ENCODE measurements at regions not wholly inside any gene's neighbourhood (a gene's known extent, or its start where the extent isn't known, plus 50 kb on each side); places are given as distances from the start of the nearest gene placed in this dataset.

DNA sequence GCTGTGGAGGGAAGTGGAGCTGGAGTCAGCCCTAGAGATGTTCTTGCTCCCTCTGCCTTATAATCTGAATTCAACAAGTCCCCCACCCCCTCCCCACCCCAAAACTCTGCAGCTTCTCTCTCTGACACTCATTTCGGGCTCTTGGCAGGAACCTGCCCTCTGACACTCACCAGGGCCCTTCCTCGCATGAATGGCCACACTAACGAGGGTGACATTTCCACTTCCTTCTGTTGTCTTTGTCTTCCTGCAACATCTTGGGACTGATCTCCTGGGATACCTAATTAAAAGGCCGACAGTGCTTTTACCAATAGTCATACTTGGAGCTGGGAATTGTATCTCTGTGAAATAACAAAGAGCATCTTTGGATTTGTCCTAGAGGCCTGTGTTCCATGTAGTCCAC, 106.9 kb upstream of the PIRT start:
- no peak for DNase-seq

- no peak for DNase-seq
Measured at GRCh38 chr17:10936931-10937330, 99.0 kb upstream of the PIRT start.

- DNase-seq: no peak
Measured at GRCh38 chr17:10932938-10933337, 95.1 kb upstream of the PIRT start.

DNA sequence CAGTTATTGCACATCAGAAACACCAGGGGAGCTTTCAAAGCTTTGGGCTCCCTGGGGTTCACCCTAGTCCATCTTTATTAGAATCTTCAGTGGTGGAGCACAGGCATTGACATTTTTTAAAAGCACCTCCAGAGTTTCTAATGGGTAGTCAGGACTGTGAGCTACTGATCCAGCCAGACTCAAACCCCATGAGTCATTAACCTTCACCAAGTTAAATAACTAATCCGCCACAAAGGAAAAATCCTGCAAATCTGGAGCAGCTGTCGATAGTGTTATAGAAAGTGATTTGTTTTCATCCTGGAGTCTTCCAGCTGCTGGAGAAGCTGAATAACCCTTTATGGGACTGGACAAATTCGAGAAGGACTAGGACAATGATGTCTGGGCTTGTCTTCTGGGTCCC, 93.2 kb upstream of the PIRT start:
- DNase-seq: no peak

DNA sequence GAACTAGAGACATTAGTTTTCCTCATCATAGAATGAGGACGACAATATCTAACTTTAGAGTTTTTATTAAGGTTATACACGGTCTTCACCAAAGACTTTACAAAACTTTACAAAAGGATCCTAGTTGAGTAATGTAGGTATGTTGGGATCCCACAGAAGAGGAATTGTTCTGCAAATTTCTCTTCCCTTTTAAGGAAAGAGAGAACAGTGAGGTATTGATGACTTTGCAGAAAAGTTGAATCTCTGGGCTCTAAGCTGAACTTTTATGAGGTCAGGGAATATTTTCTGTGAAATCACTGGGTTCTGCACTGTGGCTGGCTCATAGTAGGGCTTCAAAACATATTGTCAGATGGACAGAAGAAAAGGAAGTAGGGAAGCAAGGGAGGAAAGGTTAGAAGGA, 89.8 kb upstream of the PIRT start:
- no peak for DNase-seq

DNA sequence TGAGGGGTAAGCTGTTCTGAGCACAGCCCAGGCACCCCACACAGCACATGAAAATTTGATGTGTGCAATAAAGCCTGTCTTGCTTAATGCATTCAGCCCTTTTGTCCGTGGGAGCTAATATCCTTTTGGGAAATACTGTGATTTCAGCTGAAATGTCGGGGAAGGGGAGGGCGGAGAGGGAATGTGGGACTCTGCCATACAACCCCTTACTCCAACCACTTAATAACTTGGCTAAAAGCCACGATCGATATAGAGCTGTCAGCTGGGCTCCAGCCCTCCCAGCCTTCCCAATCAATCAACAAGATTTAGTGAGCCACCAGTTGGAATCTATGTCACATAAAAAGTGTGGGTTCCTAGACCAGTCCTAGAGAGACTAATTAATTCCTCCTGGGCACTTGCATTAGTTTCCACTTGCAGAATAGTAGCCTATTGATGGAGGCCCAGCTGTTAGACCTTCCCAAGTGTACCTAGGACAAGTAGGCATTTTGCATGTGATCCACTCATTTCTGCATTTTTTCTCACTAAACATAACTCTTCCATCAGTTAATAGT, 82.7 kb upstream of the PIRT start:
- no peak for DNase-seq

DNA sequence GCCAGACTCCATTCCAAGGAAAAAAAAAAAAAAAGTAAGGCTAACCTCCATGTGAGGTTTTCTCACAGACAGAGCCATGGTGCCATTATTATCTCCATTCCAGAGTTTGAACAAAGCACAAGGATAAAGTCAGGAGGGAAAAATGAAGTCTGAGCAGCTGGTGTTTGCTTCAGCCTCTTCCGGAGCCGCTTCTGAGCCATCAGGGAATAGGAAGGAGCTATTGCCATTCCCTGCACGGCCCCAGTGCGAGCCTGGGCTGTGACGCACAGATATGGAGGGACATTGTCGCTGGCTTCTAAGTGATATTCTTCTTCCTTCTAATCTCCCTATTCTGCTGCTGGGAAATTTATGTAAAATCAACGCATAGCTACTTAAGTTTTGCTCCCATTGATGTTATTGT, 69.5 kb upstream of the PIRT start:
- no peak for DNase-seq

DNA sequence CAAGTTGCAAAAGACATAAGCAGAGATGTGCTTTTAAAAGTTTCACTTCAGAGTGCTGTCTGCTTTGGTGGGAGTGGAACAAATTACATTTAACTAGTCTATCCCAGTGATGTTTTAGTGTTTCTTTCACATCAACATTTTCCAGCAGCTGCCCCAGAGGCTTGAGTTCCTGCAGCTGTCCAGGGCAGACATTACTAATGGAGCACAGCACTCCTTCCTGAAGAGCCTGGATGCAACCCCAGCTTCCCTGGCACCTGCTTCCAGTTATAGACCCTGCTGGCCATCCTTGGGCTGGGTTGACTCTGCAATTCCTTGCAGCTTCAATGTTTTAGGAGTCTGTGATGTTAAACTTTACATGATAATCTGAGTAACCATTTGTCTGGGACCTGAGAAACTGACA, 61.4 kb upstream of the PIRT start:
- no peak for DNase-seq

- DNase-seq: no peak
Measured at GRCh38 chr17:10894220-10894619, 56.3 kb upstream of the PIRT start.

GRCh38 chr17:10888858-10889257, 51.0 kb upstream of the PIRT start:
- no peak for DNase-seq
